WTC11 (cell line): ENCODE measurements at regions not wholly inside any gene's neighbourhood (a gene's known extent, or its start where the extent isn't known, plus 50 kb on each side); places are given as distances from the start of the nearest gene placed in this dataset.

Experiments used
- ATAC-seq: fragments of 200-7000 bp; cut with Tn5 transposase; 2 replicates; pipeline ENCODE4 v1.10.0; 2021; ENCODE audit warnings: mild to moderate bottlenecking, moderate library complexity
- CTCF ChIA-PET: fragments of 300-600 bp; sonication (Branson Sonifier 250); formaldehyde crosslinking; loops from one replicate; lab custom pipeline; 2021; ENCODE audit warnings: antibody characterized with exemption; lab: Charles Lee
- POLR2A ChIA-PET: fragments of 350-600 bp; sonication (Branson Sonifier 250); formaldehyde crosslinking; loops from one replicate; lab custom pipeline; 2021; ENCODE audit warnings: antibody characterized with exemption; lab: Charles Lee
- DNase-seq: peaks from one replicate; pipeline ENCODE4 v3.0.0; 2021; ENCODE audit warnings: low spot score
- H3K27ac Mint-ChIP-seq: 2 replicates; pipeline ENCODE4 v1.8.0; 2021; ENCODE audit warnings: mixed read lengths
- H3K27me3 Mint-ChIP-seq: 2 replicates; pipeline ENCODE4 v1.8.0; 2021; ENCODE audit warnings: low read depth, mild to moderate bottlenecking, moderate library complexity, mixed read lengths
- H3K36me3 Mint-ChIP-seq: 2 replicates; pipeline ENCODE4 v1.8.0; 2021; ENCODE audit warnings: mixed read lengths
- H3K4me1 Mint-ChIP-seq: 2 replicates; pipeline ENCODE4 v1.8.0; 2022; ENCODE audit warnings: mixed read lengths
- H3K4me3 Mint-ChIP-seq: 2 replicates; pipeline ENCODE4 v1.8.0; 2021; ENCODE audit warnings: mild to moderate bottlenecking, moderate library complexity, mixed read lengths
- H3K9me3 Mint-ChIP-seq: 2 replicates; pipeline ENCODE4 v1.8.0; 2021; ENCODE audit warnings: mixed read lengths
- ATF1 ChIP-seq: sonication (generic); formaldehyde crosslinking; IDR thresholded peaks from 2 replicates; pipeline ENCODE4 v1.8.1; 2023; ENCODE audit warnings: mild to moderate bottlenecking, moderate library complexity, missing genetic modification reagents
- ATF2 ChIP-seq: sonication (generic); formaldehyde crosslinking; IDR thresholded peaks from 2 replicates; pipeline ENCODE4 v1.8.1; 2022; ENCODE audit warnings: low read depth, missing genetic modification reagents, borderline replicate concordance
- E2F4 ChIP-seq: sonication (generic); formaldehyde crosslinking; IDR thresholded peaks from 2 replicates; pipeline ENCODE4 v1.8.1; 2022; ENCODE audit warnings: low read depth, mild to moderate bottlenecking, moderate library complexity, missing genetic modification reagents, borderline replicate concordance
- ERG ChIP-seq: fragments of 250-450 bp; sonication (Bioruptor Pico); IDR thresholded peaks from 2 replicates; pipeline ENCODE4 v1.8.0; 2021; ENCODE audit warnings: mild to moderate bottlenecking
- HMGXB4 ChIP-seq: sonication (generic); formaldehyde crosslinking; IDR thresholded peaks from 2 replicates; pipeline ENCODE4 v1.8.1; 2023; ENCODE audit warnings: mild to moderate bottlenecking, moderate library complexity, missing genetic modification reagents
- MAX ChIP-seq: sonication (generic); formaldehyde crosslinking; IDR thresholded peaks from 2 replicates; pipeline ENCODE4 v1.8.0; 2022; ENCODE audit warnings: mild to moderate bottlenecking, missing genetic modification reagents
- MYBL2 ChIP-seq: sonication (generic); formaldehyde crosslinking; IDR thresholded peaks from 2 replicates; pipeline ENCODE4 v1.8.1; 2023; ENCODE audit warnings: mild to moderate bottlenecking, moderate library complexity, missing genetic modification reagents
- NFE2L1 ChIP-seq: sonication (generic); formaldehyde crosslinking; IDR thresholded peaks from 2 replicates; pipeline ENCODE4 v1.8.1; 2023; ENCODE audit warnings: missing genetic modification reagents
- PRDM15 ChIP-seq: sonication (generic); formaldehyde crosslinking; IDR thresholded peaks from 2 replicates; pipeline ENCODE4 v1.8.0; 2022; ENCODE audit warnings: missing genetic modification reagents
- RELA ChIP-seq: sonication (generic); formaldehyde crosslinking; IDR thresholded peaks from 2 replicates; pipeline ENCODE4 v1.8.1; 2022; ENCODE audit warnings: missing genetic modification reagents, mild to moderate bottlenecking, borderline replicate concordance
- SP1 ChIP-seq: sonication (generic); formaldehyde crosslinking; conservative IDR thresholded peaks from 2 replicates; pipeline ENCODE4 v1.8.1; 2022; ENCODE audit warnings: missing genetic modification reagents
- TEAD4 ChIP-seq: sonication (generic); formaldehyde crosslinking; IDR thresholded peaks from 2 replicates; pipeline ENCODE4 v1.8.0; 2022; ENCODE audit warnings: mild to moderate bottlenecking, missing genetic modification reagents
- ZBTB21 ChIP-seq: sonication (generic); formaldehyde crosslinking; IDR thresholded peaks from 2 replicates; pipeline ENCODE4 v1.8.1; 2023; ENCODE audit warnings: mild to moderate bottlenecking, missing genetic modification reagents, borderline replicate concordance
- ZNF317 ChIP-seq: sonication (generic); formaldehyde crosslinking; IDR thresholded peaks from 2 replicates; pipeline ENCODE4 v1.8.1; 2023; ENCODE audit warnings: low read depth, mild to moderate bottlenecking, moderate library complexity, missing genetic modification reagents, borderline replicate concordance
- TF ChIP-seq, protein P1 (sequence below): fragments of 250-450 bp; sonication (Bioruptor Pico); IDR thresholded peaks from 2 replicates; pipeline ENCODE4 v1.9.0; 2021; ENCODE audit warnings: moderate library complexity, mild to moderate bottlenecking, inconsistent platforms, borderline replicate concordance
- TF ChIP-seq, protein P2 (sequence below): sonication (generic); formaldehyde crosslinking; IDR thresholded peaks from 2 replicates; pipeline ENCODE4 v1.8.0; 2022; ENCODE audit warnings: mild to moderate bottlenecking, missing genetic modification reagents
- TF ChIP-seq, protein P3 (sequence below): fragments of 250-450 bp; sonication (Bioruptor Pico); conservative IDR thresholded peaks from 2 replicates; pipeline ENCODE4 v1.9.0; 2021; ENCODE audit warnings: mild to moderate bottlenecking

DNA sequence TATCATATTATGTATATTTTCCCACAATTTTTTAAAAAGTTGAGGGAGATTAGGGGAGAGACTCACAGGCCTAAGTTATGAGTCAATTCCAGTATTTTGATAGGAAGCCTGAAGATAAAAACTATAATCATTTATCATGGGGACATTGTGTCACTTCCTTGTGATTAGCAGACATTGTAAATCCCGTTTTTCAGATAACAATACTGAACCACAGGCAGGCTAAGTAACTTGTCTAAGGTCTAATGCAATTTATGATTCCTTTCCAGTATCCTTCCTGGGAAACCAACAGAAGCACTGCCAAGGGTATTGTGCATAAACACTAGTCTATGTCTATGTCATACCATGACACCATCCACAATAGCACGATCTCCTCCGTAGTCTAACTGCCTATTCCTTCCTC is 235.2 kb upstream of the PIK3C3 start (continued):
- no peak for TF ChIP-seq MAX (CRISPR knock-in tag)
- no peak for TF ChIP-seq NFE2L1 (CRISPR knock-in tag)
- TF ChIP-seq ERG, result no peak
- TF ChIP-seq TEAD4 (CRISPR knock-in tag), result no peak
- no peak for TF ChIP-seq MYBL2 (CRISPR knock-in tag)
- TF ChIP-seq ATF1 (CRISPR knock-in tag), result no peak
- no peak for TF ChIP-seq SP1

DNA sequence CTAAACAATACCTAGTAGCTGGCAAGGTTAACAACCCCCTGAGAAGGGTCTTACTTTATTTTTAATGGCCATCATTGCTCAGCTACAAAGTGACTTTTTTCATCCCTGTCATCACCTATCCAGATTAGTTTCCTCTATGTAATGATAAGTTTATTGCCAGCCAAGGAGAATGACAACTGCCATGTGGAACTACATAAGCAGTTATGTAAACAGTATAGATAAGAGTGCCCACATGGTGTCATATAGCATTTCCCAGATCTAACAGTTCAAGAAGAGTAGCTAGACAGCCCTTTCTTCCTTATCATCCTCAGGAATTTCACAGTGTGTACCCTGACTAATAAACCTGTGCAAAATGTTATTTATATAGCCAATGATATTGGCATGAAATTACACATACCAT is 240.2 kb upstream of the PIK3C3 start:
- ATAC-seq, result no peak
- Mint-ChIP-seq H3K36me3 (no peaks in the 10 kb centered on the region), H3K9me3 (no peaks in the 10 kb centered on the region), H3K27ac (no peak overlapping the region), H3K27me3 (no peaks in the 10 kb centered on the region), H3K4me1 (0 out of 2 replicates have a peak, but pooled peaks cover 4% of the 10 kb centered on the region), H3K4me3 (no peak overlapping the region)
- TF ChIP-seq, protein P1, sequence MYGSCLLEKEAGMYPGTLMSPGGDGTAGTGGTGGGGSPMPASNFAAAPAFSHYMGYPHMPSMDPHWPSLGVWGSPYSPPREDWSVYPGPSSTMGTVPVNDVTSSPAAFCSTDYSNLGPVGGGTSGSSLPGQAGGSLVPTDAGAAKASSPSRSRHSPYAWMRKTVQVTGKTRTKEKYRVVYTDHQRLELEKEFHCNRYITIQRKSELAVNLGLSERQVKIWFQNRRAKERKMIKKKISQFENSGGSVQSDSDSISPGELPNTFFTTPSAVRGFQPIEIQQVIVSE, result 0 out of 2 replicates have a peak, but pooled peaks have one; percentile 33
- TF ChIP-seq ZBTB21 (CRISPR knock-in tag), result no peak
- no peak for TF ChIP-seq HMGXB4 (CRISPR knock-in tag)
- no peak for TF ChIP-seq PRDM15
- ChIA-PET CTCF (no interaction called here), POLR2A (no interaction called here)
- no peak for DNase-seq

DNA sequence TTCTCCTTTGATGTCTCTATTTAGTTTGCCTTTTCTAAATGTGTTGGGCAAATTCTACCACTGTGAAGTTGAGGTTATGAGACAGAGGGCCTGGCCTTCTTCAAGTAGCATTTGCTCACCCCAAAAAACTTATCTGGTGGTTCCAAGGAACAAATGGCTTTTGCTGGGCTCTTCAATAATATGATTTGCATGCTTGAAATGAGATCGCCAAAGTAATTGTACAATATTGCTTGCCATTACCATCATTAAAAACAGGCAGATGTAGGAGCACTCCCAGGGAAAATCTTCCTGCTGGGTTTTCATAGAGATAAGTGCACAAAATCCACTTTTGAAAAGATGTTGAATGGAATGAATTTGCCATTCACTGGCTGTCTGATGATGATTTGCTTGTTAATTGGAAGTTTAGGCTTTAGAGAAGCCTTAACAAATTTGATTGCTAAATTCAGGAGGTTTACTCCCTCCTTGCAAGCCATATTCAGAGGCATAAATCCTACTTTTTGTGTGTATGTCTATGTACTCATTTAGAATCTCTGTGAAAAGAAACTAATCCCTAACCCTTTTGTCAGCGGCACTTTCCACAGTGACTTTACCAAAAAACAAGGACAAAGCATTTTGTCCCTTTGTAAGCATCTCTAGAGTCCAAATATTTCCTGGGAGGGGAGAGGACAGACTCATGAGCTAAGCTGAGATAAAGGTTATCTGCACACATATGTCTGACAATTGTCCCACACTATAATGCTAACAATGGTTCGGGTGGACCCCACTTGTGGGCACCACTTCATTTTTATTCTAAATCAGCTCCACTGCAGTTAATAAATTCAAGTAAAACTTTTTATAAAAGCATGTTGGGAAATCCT is 240.8 kb upstream of the PIK3C3 start:
- H3K9me3 Mint-ChIP-seq, result no peaks in the 10 kb centered on the region
- H3K36me3 Mint-ChIP-seq, result no peaks in the 10 kb centered on the region
- ATAC-seq (no peak), DNase-seq (no peak)
- ChIA-PET POLR2A (no interaction called here), CTCF (no interaction called here)
- H3K4me1 Mint-ChIP-seq, result 0 out of 2 replicates have a peak, but pooled peaks cover 4% of the 10 kb centered on the region
- no peak overlapping the region for H3K4me3 Mint-ChIP-seq
- H3K27ac Mint-ChIP-seq, result no peak overlapping the region
- H3K27me3 Mint-ChIP-seq, result no peaks in the 10 kb centered on the region
- TF ChIP-seq ATF2 (no peak), RELA (CRISPR knock-in tag) (no peak), SP1 (no peak), ZNF317 (CRISPR knock-in tag) (no peak), E2F4 (CRISPR knock-in tag) (no peak)
- TF ChIP-seq, protein P2, sequence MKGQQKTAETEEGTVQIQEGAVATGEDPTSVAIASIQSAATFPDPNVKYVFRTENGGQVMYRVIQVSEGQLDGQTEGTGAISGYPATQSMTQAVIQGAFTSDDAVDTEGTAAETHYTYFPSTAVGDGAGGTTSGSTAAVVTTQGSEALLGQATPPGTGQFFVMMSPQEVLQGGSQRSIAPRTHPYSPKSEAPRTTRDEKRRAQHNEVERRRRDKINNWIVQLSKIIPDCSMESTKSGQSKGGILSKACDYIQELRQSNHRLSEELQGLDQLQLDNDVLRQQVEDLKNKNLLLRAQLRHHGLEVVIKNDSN (CRISPR knock-in tag), result no peak
- TF ChIP-seq, protein P3, sequence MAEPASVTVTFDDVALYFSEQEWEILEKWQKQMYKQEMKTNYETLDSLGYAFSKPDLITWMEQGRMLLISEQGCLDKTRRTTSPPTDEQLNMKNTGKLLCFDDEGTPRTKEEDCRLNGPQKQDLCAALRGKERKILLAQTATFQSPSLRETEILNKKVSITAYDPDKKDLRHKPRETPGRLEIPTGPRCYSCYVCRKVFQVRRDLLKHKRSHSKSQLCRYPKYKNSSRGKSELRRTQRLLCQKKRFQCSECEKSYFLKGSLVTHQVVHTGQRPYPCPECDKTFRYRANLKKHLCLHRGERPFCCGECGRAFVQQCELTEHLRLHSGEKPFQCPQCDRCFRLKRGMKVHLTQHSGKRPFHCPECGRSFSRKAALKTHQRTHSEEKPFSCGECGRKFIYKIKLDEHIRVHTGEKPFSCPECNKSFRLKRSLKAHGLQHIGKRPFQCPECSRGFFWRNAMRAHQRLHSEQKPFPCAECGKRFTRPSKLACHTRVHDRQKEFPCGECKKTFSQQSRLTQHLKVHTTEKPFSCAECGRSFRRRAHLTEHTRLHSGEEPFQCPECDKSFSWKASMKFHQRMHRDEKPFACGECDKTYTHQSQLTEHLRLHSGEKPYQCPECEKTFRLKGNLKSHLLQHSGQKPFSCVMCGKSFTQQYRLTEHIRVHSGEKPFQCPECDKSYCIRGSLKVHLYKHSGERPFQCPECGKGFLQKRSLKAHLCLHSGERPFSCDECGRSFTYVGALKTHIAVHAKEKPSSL (CRISPR knock-in tag), result no peak
